Gastroesophageal sphincter (tissue), 4 donors: ENCODE measurements at regions not wholly inside any gene's neighbourhood (a gene's known extent, or its start where the extent isn't known, plus 50 kb on each side); places are given as distances from the start of the nearest gene placed in this dataset.

Source experiments
- ATAC-seq: fragments of 150-250 bp; one replicate; pipeline ENCODE4 v1.9.1; 2016; ENCODE audit warnings: mild to moderate bottlenecking, moderate library complexity
- H3K27ac ChIP-seq, 4 donors: fragments of 200-600 bp; sonication (generic) in 3 of 4; 1 replicate in 3 of 4; 2 replicates in 1 of 4; pipeline ENCODE4 v1.5.1; 2016 to 2019
- H3K27me3 ChIP-seq: fragments of 200-600 bp; sonication (generic); one replicate; pipeline ENCODE4 v1.5.1; 2019
- H3K36me3 ChIP-seq, 2 donors: fragments of 200-600 bp; sonication (generic); one replicate each; pipeline ENCODE4 v1.5.1; 2019; ENCODE audit warnings: control low read depth in 1 of 2
- H3K4me1 ChIP-seq, 3 donors: fragments of 200-600 bp; sonication (generic); 1 replicate in 2 of 3; 2 replicates in 1 of 3; pipeline ENCODE4 v1.5.1; 2016 to 2019; ENCODE audit warnings: control low read depth in 2 of 3
- H3K4me3 ChIP-seq, 2 donors: fragments of 200-600 bp; sonication (generic); one replicate each; pipeline ENCODE4 v1.5.1; 2019; ENCODE audit warnings: mild to moderate bottlenecking in 1 of 2, moderate library complexity in 1 of 2
- H3K9me3 ChIP-seq, 3 donors: fragments of 200-600 bp; sonication (generic); one replicate each; pipeline ENCODE4 v1.5.1; 2017 to 2019; ENCODE audit warnings: control low read depth in 2 of 3
- EP300 ChIP-seq: sonication (generic); formaldehyde crosslinking; IDR thresholded peaks from one replicate; pipeline ENCODE4 v1.6.1; 2017; ENCODE audit warnings: antibody characterized with exemption, mild to moderate bottlenecking
- POLR2A ChIP-seq, 2 donors: fragments of 450-650 bp; IDR thresholded peaks; one replicate each; pipeline ENCODE4 v1.6.1; 2017; ENCODE audit warnings: antibody characterized with exemption in 2 of 2, mild to moderate bottlenecking in 2 of 2, moderate library complexity in 1 of 2
- POLR2AphosphoS5 ChIP-seq: sonication (generic); formaldehyde crosslinking; IDR thresholded peaks from one replicate; pipeline ENCODE4 v1.6.1; 2017; ENCODE audit warnings: antibody characterized with exemption
- WGBS, 2 donors: methylation state at CpG; one replicate each; pipeline ENCODE4 v1.1.5; 2018; ENCODE audit warnings: low coverage in 1 of 2; 5-methylcytosine and 5-hydroxymethylcytosine counted together
- TF ChIP-seq, protein P1 (sequence below), 4 experiments: fragments of 200-600 bp in 2 of 4; fragments of 450-650 bp in 2 of 4; sonication (generic) in 1 of 4; IDR thresholded peaks; one replicate each; pipeline ENCODE4 v1.5.1; 2017 to 2019; ENCODE audit warnings: antibody characterized with exemption in 4 of 4, mild to moderate bottlenecking in 2 of 4, moderate library complexity in 2 of 4

DNA sequence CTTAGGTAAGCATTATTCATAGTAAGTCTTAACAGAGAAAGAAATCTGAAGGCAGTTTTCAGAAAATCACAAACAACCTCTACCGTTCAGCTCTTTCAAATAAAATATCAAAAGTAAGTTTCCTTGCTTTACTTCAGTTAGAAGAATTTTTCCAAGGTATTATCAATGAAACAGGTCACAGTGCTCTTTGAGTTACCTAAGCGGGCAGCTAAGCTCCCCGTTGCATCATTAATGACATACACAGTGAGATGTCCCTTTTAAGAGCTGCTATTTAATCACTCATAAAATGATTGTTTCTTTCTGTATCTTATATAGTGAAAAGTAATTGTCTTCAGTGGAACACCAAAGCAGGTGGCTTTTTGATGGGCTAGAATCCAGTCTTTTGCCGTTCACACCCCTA is 86.2 kb upstream of the PIK3R1 start:
- H3K9me3 ChIP-seq = no peaks in the 10 kb centered on the region
- no peak overlapping the region for H3K27ac ChIP-seq
- TF ChIP-seq EP300 = no peak
- no peak for TF ChIP-seq POLR2AphosphoS5
- TF ChIP-seq POLR2A (IDR thresholded peaks at IDR 0.05) = no peak
- TF ChIP-seq, protein P1, sequence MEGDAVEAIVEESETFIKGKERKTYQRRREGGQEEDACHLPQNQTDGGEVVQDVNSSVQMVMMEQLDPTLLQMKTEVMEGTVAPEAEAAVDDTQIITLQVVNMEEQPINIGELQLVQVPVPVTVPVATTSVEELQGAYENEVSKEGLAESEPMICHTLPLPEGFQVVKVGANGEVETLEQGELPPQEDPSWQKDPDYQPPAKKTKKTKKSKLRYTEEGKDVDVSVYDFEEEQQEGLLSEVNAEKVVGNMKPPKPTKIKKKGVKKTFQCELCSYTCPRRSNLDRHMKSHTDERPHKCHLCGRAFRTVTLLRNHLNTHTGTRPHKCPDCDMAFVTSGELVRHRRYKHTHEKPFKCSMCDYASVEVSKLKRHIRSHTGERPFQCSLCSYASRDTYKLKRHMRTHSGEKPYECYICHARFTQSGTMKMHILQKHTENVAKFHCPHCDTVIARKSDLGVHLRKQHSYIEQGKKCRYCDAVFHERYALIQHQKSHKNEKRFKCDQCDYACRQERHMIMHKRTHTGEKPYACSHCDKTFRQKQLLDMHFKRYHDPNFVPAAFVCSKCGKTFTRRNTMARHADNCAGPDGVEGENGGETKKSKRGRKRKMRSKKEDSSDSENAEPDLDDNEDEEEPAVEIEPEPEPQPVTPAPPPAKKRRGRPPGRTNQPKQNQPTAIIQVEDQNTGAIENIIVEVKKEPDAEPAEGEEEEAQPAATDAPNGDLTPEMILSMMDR (IDR thresholded peaks at IDR 0.05) = no peak
- ATAC-seq = no peak
- H3K4me3 ChIP-seq = no peak overlapping the region
- no peaks in the 10 kb centered on the region for H3K36me3 ChIP-seq
- WGBS, 2 donors = 88 to 92% methylated on average over 4 of the region's 4 CpGs
- no peaks in the 10 kb centered on the region for H3K27me3 ChIP-seq
- no peaks in the 10 kb centered on the region for H3K4me1 ChIP-seq

DNA sequence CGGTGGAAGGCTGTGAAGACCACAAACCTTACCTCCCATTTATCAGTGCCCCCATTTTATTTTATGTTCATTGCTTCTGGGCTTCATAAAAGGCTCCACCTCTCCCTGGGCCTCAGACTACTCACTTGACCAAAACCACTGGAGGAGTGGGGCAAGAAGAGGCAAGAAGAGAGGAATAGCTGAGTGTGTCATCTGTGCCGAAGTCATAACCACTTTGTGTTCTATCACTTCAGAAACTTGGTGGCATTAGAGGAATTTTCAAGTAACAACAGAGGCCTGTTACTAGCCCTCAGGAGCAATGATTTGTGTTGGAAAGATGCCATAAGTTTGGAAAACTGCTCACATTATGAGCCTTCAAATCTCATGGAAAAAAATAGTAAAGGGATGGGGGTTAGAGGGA is 88.7 kb upstream of the PIK3R1 start:
- no peak overlapping the region for H3K4me3 ChIP-seq
- H3K4me1 ChIP-seq = no peaks in the 10 kb centered on the region
- no peak for ATAC-seq
- H3K9me3 ChIP-seq = no peaks in the 10 kb centered on the region
- H3K27ac ChIP-seq = no peak overlapping the region
- H3K36me3 ChIP-seq = no peaks in the 10 kb centered on the region
- TF ChIP-seq POLR2A (IDR thresholded peaks at IDR 0.05) (no peak), POLR2AphosphoS5 (no peak), EP300 (no peak)
- TF ChIP-seq, protein P1 (IDR thresholded peaks at IDR 0.05) = no peak
- 86 to 94% methylated on average over 1 to 2 of the region's 2 CpGs for WGBS, 2 donors
- H3K27me3 ChIP-seq = no peaks in the 10 kb centered on the region

DNA sequence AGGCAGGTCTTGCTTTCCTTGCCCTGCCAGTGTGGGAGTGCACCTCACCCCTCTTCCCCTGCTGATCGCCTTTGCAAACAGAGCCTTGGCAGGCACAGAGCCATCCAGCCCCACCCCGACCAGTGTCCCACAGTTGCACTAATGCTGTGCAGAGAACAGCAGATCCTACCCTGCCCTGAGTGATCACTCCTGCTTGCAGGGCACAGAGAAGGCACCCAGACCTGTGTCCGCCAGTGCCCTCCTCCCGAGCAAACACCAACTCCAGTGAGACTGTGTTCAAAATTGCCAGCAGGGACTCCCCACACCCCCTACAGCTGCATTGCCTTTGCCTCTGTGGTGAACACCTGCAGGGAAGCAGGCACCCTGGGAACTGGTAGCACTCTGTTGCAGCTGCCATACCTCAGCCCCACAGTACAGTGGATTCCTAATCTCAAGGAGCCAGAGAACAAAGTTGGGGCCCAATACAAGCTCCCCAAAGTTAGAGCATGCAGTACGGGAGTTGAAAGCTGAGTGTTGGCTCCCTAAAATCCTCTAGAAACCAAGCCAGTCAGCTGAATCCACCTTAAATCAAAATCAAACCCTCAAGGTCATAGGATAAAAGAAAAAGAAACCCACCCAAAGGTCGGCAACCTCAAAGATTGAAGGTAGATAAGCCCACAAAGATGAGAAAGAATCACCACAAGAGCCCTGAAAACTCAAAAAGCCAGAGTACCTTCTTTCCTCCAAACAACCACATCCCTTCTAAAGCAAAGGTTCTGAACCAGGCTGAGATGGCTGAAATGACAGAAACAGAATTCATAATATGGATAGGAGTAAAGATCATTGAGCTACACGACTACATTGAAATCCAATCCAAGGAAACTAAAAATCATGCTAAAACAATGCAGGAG is 92.9 kb upstream of the PIK3R1 start:
- H3K4me3 ChIP-seq = no peak overlapping the region
- H3K36me3 ChIP-seq = no peaks in the 10 kb centered on the region
- no peaks in the 10 kb centered on the region for H3K9me3 ChIP-seq
- TF ChIP-seq EP300 (no peak), POLR2A (IDR thresholded peaks at IDR 0.05) (no peak), POLR2AphosphoS5 (no peak)
- TF ChIP-seq, protein P1 (IDR thresholded peaks at IDR 0.05) = no peak
- no peak for ATAC-seq
- no peak overlapping the region for H3K27ac ChIP-seq
- 83 to 100% methylated on average over 1 to 2 of the region's 7 CpGs for WGBS, 2 donors
- no peaks in the 10 kb centered on the region for H3K4me1 ChIP-seq
- H3K27me3 ChIP-seq = no peaks in the 10 kb centered on the region

DNA sequence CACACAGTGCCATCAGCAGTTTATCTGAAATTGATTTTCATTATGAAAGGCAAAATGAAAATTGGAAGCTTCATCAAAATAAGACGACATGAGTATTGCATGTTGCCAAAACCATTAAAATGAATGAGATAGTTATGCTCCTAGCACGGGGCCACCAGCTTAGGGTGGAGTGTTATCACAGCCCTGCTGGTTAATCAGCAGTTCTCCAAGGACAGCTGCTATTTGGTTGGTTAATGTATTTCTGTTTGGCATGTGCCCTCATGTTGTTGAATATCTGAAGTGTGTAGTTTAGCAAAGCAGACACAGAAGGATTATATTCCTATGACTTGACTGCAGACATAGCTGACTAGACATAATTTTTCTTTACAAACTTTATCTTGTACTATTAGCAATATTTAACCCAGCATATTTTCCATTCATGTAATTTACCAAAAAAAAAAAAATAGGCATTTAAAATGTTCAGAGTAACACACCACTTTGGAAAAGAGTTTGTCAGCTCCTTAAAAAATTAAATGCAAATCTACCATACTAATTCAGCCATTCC is 98.6 kb upstream of the PIK3R1 start:
- TF ChIP-seq, protein P1 (IDR thresholded peaks at IDR 0.05) = no peak
- TF ChIP-seq POLR2AphosphoS5 = no peak
- TF ChIP-seq POLR2A (IDR thresholded peaks at IDR 0.05) = no peak
- no peak for TF ChIP-seq EP300
- no peaks in the 10 kb centered on the region for H3K4me1 ChIP-seq
- WGBS, 2 donors = 58 to 73% methylated on average over 2 of the region's 2 CpGs

DNA sequence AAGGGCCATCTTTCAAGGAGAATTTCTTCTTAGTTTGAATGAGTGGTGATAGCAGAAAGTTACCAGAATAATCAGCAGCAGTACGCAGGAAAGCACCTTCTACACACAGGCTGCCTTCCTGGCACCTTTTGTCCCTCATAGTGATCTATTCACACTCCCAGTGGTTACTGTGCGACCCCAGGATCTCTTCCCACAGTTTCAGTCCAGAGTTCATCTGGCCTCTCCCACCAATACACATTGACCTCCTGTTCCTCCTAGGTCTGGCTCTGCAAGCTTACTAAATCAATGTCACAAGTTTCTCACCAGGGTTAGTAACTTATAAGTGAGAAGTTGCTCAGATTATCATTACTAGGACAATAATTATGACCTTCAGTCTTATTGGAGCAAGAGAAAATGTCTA is 99.1 kb upstream of the PIK3R1 start:
- WGBS, 2 donors = 95 to 100% methylated on average over 2 of the region's 2 CpGs
- H3K27me3 ChIP-seq = no peaks in the 10 kb centered on the region
- TF ChIP-seq EP300 = no peak
- no peak for TF ChIP-seq POLR2AphosphoS5
- no peak for TF ChIP-seq POLR2A (IDR thresholded peaks at IDR 0.05)
- TF ChIP-seq, protein P1 (IDR thresholded peaks at IDR 0.05) = no peak
- H3K4me3 ChIP-seq = no peak overlapping the region
- H3K9me3 ChIP-seq = no peaks in the 10 kb centered on the region
- no peaks in the 10 kb centered on the region for H3K4me1 ChIP-seq
- H3K27ac ChIP-seq = no peak overlapping the region
- ATAC-seq = no peak
- H3K36me3 ChIP-seq = no peaks in the 10 kb centered on the region

More for the DNA sequence above, 98.6 kb upstream of the PIK3R1 start:
- no peaks in the 10 kb centered on the region for H3K36me3 ChIP-seq
- no peaks in the 10 kb centered on the region for H3K9me3 ChIP-seq
- H3K27ac ChIP-seq = no peak overlapping the region
- H3K4me3 ChIP-seq = no peak overlapping the region
- ATAC-seq = no peak
- H3K27me3 ChIP-seq = no peaks in the 10 kb centered on the region
